SK-N-SH (cell line): ENCODE measurements at regions not wholly inside any gene's neighbourhood (a gene's known extent, or its start where the extent isn't known, plus 50 kb on each side); places are given as distances from the start of the nearest gene placed in this dataset.

Experiments
- CTCF ChIA-PET: fragments of 300-600, 350-600 bp; formaldehyde crosslinking; extraction: SDS; loops from one replicate; lab custom pipeline; 2021; lab: Yijun Ruan, JAX
- POLR2A ChIA-PET: fragments of 350-600 bp; sonication (Branson Sonifier 250); formaldehyde crosslinking; extraction: SDS; loops from one replicate; lab custom pipeline; 2020; ENCODE audit warnings: antibody characterized with exemption, inconsistent platforms; lab: Yijun Ruan, JAX
- DNase-seq: peaks from one replicate; pipeline ENCODE4 v3.0.0; 2012
- H2AFZ ChIP-seq: fragments of 200-600 bp; sonication (generic); 2 replicates; pipeline ENCODE4 v1.8.1; 2016; ENCODE audit warnings: antibody characterized with exemption, mild to moderate bottlenecking, low read depth
- H3F3A ChIP-seq: fragments of 200-600 bp; sonication (generic); replicated peaks from 2 replicates; pipeline ENCODE3; 2016; ENCODE audit warnings: antibody characterized with exemption, mild to moderate bottlenecking; ENCODE audit not compliant: insufficient read depth
- H3K27ac ChIP-seq, 2 experiments: fragments of 200-500 bp in 1 of 2; fragments of 200-600 bp in 1 of 2; sonication (Bioruptor generic) in 1 of 2; sonication (generic), shearing (Covaris generic) in 1 of 2; 2 replicates each; pipeline versions ENCODE4 v1.5.1 to v1.6.1; 2014 to 2016; ENCODE audit warnings: low read depth in 2 of 2, inconsistent platforms in 1 of 2, low read length in 1 of 2, mild to moderate bottlenecking in 1 of 2, mixed read lengths in 1 of 2
- H3K27me3 ChIP-seq: fragments of 200-600 bp; sonication (generic), shearing (Covaris generic); 2 replicates; pipeline ENCODE4 v1.6.1; 2016; ENCODE audit warnings: mixed run types; ENCODE audit not compliant: insufficient read depth
- H3K36me3 ChIP-seq, 2 experiments: fragments of 200-500 bp in 1 of 2; fragments of 200-600 bp in 1 of 2; sonication (Bioruptor generic) in 1 of 2; sonication (generic) in 1 of 2; replicated peaks in 1 of 2; 2 replicates each; pipeline versions ENCODE3 to v1.5.1; 2014 to 2016; ENCODE audit warnings: low read length in 1 of 2, mild to moderate bottlenecking in 1 of 2; ENCODE audit not compliant: insufficient read depth in 2 of 2, control insufficient read depth in 1 of 2
- H3K4me1 ChIP-seq, 2 experiments: fragments of 200-500 bp in 1 of 2; fragments of 200-600 bp in 1 of 2; sonication (Bioruptor generic) in 1 of 2; sonication (generic), shearing (Covaris generic) in 1 of 2; 2 replicates each; pipeline versions ENCODE4 v1.5.1 to v1.6.1; 2014 to 2016; ENCODE audit warnings: low read depth in 1 of 2, low read length in 1 of 2, mixed run types in 1 of 2; ENCODE audit not compliant: insufficient read depth in 2 of 2, control insufficient read depth in 1 of 2
- H3K4me2 ChIP-seq: fragments of 200-600 bp; sonication (generic), shearing (Covaris generic); 2 replicates; pipeline ENCODE4 v1.6.1; 2017; ENCODE audit warnings: mixed run types
- H3K4me3 ChIP-seq, 2 experiments: fragments of 200-500 bp in 1 of 2; fragments of 200-600 bp in 1 of 2; sonication (Bioruptor generic) in 1 of 2; sonication (generic), shearing (Covaris generic) in 1 of 2; 2 replicates each; pipeline versions ENCODE4 v1.5.1 to v1.8.1; 2014 to 2016; ENCODE audit warnings: low read depth in 2 of 2, inconsistent platforms in 1 of 2, low read length in 1 of 2, mild to moderate bottlenecking in 1 of 2, mixed read lengths in 1 of 2, moderate library complexity in 1 of 2
- H3K79me2 ChIP-seq: fragments of 200-600 bp; sonication (generic); 2 replicates; pipeline ENCODE4 v1.8.1; 2017; ENCODE audit warnings: mild to moderate bottlenecking; ENCODE audit not compliant: insufficient read depth
- H3K9ac ChIP-seq: fragments of 200-600 bp; sonication (generic); 2 replicates; pipeline ENCODE4 v1.6.1; 2017; ENCODE audit warnings: mixed run types
- H3K9me2 ChIP-seq: fragments of 200-600 bp; sonication (generic); 2 replicates; pipeline ENCODE4 v1.6.1; 2017; ENCODE audit warnings: mixed run types
- H3K9me3 ChIP-seq: fragments of 200-600 bp; sonication (generic); 2 replicates; pipeline ENCODE4 v1.6.1; 2017; ENCODE audit warnings: mixed run types, mild to moderate bottlenecking, moderate library complexity
- H4K20me1 ChIP-seq: fragments of 200-600 bp; sonication (generic); 2 replicates; pipeline ENCODE4 v1.6.1; 2017; ENCODE audit warnings: mild to moderate bottlenecking, mixed run types; ENCODE audit not compliant: insufficient read depth
- FOSL2 ChIP-seq: IDR thresholded peaks from 2 replicates; pipeline ENCODE4 v1.4.0; 2012; ENCODE audit warnings: low read depth, mild to moderate bottlenecking, moderate library complexity, borderline replicate concordance
- FOXJ3 ChIP-seq: sonication (generic); formaldehyde crosslinking; IDR thresholded peaks from 2 replicates; pipeline ENCODE4 v1.5.1; 2020; ENCODE audit warnings: mild to moderate bottlenecking, missing genetic modification reagents
- JUND ChIP-seq: IDR thresholded peaks from 2 replicates; pipeline ENCODE4 v1.4.0; 2012
- MEF2A ChIP-seq: IDR thresholded peaks from 2 replicates; pipeline ENCODE4 v1.4.0; 2012; ENCODE audit warnings: low read depth, borderline replicate concordance
- MXI1 ChIP-seq: IDR thresholded peaks from 2 replicates; pipeline ENCODE4 v1.6.1; 2012; ENCODE audit warnings: mild to moderate bottlenecking, low read depth, low read length, improper control_type of control experiment
- NFIC ChIP-seq: IDR thresholded peaks from 2 replicates; pipeline ENCODE4 v1.4.0; 2012; ENCODE audit warnings: borderline replicate concordance
- NRF1 ChIP-seq: IDR thresholded peaks from 2 replicates; pipeline ENCODE4 v1.6.1; 2012; ENCODE audit warnings: low read depth, mild to moderate bottlenecking, low read length
- RCOR1 ChIP-seq: fragments of 150-350 bp; IDR thresholded peaks from 2 replicates; pipeline ENCODE4 v1.6.1; 2017; ENCODE audit warnings: antibody characterized with exemption, low read length
- RFX5 ChIP-seq: IDR thresholded peaks from 2 replicates; pipeline ENCODE4 v1.6.1; 2012; ENCODE audit warnings: mild to moderate bottlenecking, improper control_type of control experiment, low read length
- RXRA ChIP-seq: IDR thresholded peaks from 2 replicates; pipeline ENCODE4 v1.4.0; 2012; ENCODE audit warnings: low read depth, mild to moderate bottlenecking, borderline replicate concordance
- SMC3 ChIP-seq: IDR thresholded peaks from 2 replicates; pipeline ENCODE4 v1.6.1; 2012; ENCODE audit warnings: low read depth, low read length, improper control_type of control experiment
- TCF12 ChIP-seq: IDR thresholded peaks from 2 replicates; pipeline ENCODE4 v1.4.0; 2012
- TEAD4 ChIP-seq: IDR thresholded peaks from 2 replicates; pipeline ENCODE4 v1.4.0; 2012; ENCODE audit warnings: mild to moderate bottlenecking, borderline replicate concordance; ENCODE audit not compliant: insufficient read depth
- whole genome bisulfite sequencing: methylation state at CpG from one replicate; pipeline ENCODE4 v1.1.6; 2017; ENCODE audit warnings: low lambda C conversion rate; 5-methylcytosine and 5-hydroxymethylcytosine counted together
- TF ChIP-seq, protein P1 (sequence below): fragments of 150-350 bp; IDR thresholded peaks from 2 replicates; pipeline ENCODE4 v1.6.1; 2016; ENCODE audit warnings: mild to moderate bottlenecking, low read depth, low read length
- TF ChIP-seq, protein P2 (sequence below): IDR thresholded peaks from 2 replicates; pipeline ENCODE4 v1.4.0; 2012; ENCODE audit warnings: low read depth
- TF ChIP-seq, protein P3 (sequence below): IDR thresholded peaks from 2 replicates; pipeline ENCODE4 v1.4.0; 2012; ENCODE audit warnings: low read depth, borderline replicate concordance
- TF ChIP-seq, protein P4 (sequence below): fragments of 200-600 bp; sonication (generic); IDR thresholded peaks from 2 replicates; pipeline ENCODE4 v1.6.1; 2017; ENCODE audit warnings: antibody characterized with exemption, mild to moderate bottlenecking, moderate library complexity
- TF ChIP-seq, protein P5 (sequence below): fragments of 150-350 bp; IDR thresholded peaks from 2 replicates; pipeline ENCODE4 v1.6.1; 2017; ENCODE audit warnings: antibody characterized with exemption, low read length, low read depth, borderline replicate concordance

DNA sequence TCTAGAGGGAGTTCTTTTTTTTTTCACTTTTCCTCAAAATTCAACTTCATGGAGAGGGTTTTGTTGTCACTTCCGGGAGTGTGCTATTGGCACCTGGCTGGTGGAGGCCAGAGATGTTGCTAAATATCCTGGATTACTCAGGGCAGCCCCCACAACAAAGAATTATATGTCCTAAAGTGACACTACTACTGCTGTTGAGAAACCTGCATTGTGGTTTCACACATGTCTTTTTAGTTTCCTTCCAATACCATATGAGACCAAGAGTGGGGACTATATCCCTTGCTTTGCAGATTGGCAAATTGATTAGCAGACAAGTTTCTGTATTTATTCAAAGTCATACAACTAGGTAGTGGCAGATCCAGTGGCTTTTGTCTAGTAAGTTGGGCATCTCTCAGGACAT lies 826.8 kb downstream of the TRIB2 start:
- no peak overlapping the region for H3K27ac ChIP-seq
- no peaks in the 10 kb centered on the region for H3K36me3 ChIP-seq
- no peaks in the 10 kb centered on the region for H3K79me2 ChIP-seq
- H3K27me3 ChIP-seq, result no peaks in the 10 kb centered on the region
- H3K4me3 ChIP-seq, result no peak overlapping the region
- no peak overlapping the region for H2AFZ ChIP-seq
- no peaks in the 10 kb centered on the region for H3F3A ChIP-seq
- 13% methylated on average over 1 of the region's 1 CpG for WGBS
- no peak for DNase-seq
- H3K9ac ChIP-seq, result no peak overlapping the region
- CTCF ChIA-PET, result no interaction called here
- H3K4me1 ChIP-seq, result no peaks in the 10 kb centered on the region
- TF ChIP-seq NRF1, result no peak
- TF ChIP-seq, protein P1, sequence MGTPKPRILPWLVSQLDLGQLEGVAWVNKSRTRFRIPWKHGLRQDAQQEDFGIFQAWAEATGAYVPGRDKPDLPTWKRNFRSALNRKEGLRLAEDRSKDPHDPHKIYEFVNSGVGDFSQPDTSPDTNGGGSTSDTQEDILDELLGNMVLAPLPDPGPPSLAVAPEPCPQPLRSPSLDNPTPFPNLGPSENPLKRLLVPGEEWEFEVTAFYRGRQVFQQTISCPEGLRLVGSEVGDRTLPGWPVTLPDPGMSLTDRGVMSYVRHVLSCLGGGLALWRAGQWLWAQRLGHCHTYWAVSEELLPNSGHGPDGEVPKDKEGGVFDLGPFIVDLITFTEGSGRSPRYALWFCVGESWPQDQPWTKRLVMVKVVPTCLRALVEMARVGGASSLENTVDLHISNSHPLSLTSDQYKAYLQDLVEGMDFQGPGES, result no peak
- TF ChIP-seq SMC3, result no peak
- no peak for TF ChIP-seq NFIC
- no peak overlapping the region for H3K4me2 ChIP-seq
- no peaks in the 10 kb centered on the region for H3K9me3 ChIP-seq
- POLR2A ChIA-PET, result no interaction called here
- H3K9me2 ChIP-seq, result no peaks in the 10 kb centered on the region
- H4K20me1 ChIP-seq, result no peaks in the 10 kb centered on the region

DNA sequence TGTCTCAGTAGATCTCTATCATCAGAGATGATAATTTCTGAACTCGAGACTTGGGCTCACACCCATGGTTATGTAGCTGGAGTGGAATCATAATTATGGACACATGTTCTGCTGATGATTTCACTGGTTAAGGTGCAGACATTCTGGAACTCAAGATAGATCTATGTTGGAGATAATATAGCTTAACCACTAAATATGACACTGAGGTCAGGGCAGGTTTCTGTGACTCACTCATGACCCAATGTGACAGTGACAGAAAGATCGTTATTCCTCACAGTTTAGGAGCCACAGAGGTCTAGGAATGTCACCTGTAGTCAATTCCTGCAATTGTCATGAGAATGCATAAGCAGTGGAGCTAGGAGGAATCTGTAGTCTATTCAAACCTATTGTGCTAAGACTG lies 828.6 kb downstream of the TRIB2 start:
- H3K36me3 ChIP-seq, result no peaks in the 10 kb centered on the region
- no peak overlapping the region for H3K4me3 ChIP-seq
- ChIA-PET CTCF (no interaction called here), POLR2A (no interaction called here)
- H3K27me3 ChIP-seq, result no peaks in the 10 kb centered on the region
- no peaks in the 10 kb centered on the region for H3K79me2 ChIP-seq
- no peaks in the 10 kb centered on the region for H3K4me1 ChIP-seq
- no peak overlapping the region for H3K27ac ChIP-seq
- no peak overlapping the region for H3K4me2 ChIP-seq
- H2AFZ ChIP-seq, result no peak overlapping the region
- H3K9me3 ChIP-seq, result no peaks in the 10 kb centered on the region
- no peaks in the 10 kb centered on the region for H4K20me1 ChIP-seq
- 12% methylated on average over 2 of the region's 2 CpGs for WGBS
- TF ChIP-seq, protein P2, sequence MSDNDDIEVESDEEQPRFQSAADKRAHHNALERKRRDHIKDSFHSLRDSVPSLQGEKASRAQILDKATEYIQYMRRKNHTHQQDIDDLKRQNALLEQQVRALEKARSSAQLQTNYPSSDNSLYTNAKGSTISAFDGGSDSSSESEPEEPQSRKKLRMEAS, result no peak
- TF ChIP-seq FOXJ3 (no peak), NFIC (no peak), RCOR1 (no peak), MXI1 (no peak), FOSL2 (no peak), JUND (no peak), TEAD4 (no peak), TCF12 (no peak), MEF2A (no peak), RFX5 (no peak), RXRA (no peak)
- TF ChIP-seq, protein P3, sequence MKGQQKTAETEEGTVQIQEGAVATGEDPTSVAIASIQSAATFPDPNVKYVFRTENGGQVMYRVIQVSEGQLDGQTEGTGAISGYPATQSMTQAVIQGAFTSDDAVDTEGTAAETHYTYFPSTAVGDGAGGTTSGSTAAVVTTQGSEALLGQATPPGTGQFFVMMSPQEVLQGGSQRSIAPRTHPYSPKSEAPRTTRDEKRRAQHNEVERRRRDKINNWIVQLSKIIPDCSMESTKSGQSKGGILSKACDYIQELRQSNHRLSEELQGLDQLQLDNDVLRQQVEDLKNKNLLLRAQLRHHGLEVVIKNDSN, result no peak
- TF ChIP-seq, protein P4, sequence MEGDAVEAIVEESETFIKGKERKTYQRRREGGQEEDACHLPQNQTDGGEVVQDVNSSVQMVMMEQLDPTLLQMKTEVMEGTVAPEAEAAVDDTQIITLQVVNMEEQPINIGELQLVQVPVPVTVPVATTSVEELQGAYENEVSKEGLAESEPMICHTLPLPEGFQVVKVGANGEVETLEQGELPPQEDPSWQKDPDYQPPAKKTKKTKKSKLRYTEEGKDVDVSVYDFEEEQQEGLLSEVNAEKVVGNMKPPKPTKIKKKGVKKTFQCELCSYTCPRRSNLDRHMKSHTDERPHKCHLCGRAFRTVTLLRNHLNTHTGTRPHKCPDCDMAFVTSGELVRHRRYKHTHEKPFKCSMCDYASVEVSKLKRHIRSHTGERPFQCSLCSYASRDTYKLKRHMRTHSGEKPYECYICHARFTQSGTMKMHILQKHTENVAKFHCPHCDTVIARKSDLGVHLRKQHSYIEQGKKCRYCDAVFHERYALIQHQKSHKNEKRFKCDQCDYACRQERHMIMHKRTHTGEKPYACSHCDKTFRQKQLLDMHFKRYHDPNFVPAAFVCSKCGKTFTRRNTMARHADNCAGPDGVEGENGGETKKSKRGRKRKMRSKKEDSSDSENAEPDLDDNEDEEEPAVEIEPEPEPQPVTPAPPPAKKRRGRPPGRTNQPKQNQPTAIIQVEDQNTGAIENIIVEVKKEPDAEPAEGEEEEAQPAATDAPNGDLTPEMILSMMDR, result no peak
- TF ChIP-seq, protein P5, sequence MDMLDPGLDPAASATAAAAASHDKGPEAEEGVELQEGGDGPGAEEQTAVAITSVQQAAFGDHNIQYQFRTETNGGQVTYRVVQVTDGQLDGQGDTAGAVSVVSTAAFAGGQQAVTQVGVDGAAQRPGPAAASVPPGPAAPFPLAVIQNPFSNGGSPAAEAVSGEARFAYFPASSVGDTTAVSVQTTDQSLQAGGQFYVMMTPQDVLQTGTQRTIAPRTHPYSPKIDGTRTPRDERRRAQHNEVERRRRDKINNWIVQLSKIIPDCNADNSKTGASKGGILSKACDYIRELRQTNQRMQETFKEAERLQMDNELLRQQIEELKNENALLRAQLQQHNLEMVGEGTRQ, result no peak
- H3F3A ChIP-seq, result no peaks in the 10 kb centered on the region
- H3K9me2 ChIP-seq, result no peaks in the 10 kb centered on the region
- H3K9ac ChIP-seq, result no peak overlapping the region
- no peak for DNase-seq
